Mesendoderm (in vitro differentiated cells): ENCODE measurements at regions not wholly inside any gene's neighbourhood (a gene's known extent, or its start where the extent isn't known, plus 50 kb on each side); places are given as distances from the start of the nearest gene placed in this dataset.

ENCODE experiments used
- DNase-seq: peaks from one replicate; pipeline ENCODE4 v3.0.0; 2013
- H2AK5ac ChIP-seq: 2 replicates; pipeline ENCODE4 v1.6.1; 2013; ENCODE audit warnings: low read length, inconsistent platforms
- H2BK120ac ChIP-seq: 2 replicates; pipeline ENCODE4 v1.6.1; 2013; ENCODE audit warnings: low read depth, mild to moderate bottlenecking, low read length, moderate library complexity, mixed read lengths
- H2BK15ac ChIP-seq: replicated peaks from 2 replicates; pipeline ENCODE4 v1.6.1; 2013; ENCODE audit warnings: low read depth, mild to moderate bottlenecking, moderate library complexity
- H2BK5ac ChIP-seq: 2 replicates; pipeline ENCODE4 v1.6.1; 2013; ENCODE audit warnings: low read length, inconsistent platforms
- H3K18ac ChIP-seq: 2 replicates; pipeline ENCODE4 v1.6.1; 2013; ENCODE audit warnings: mild to moderate bottlenecking, low read length, mixed read lengths
- H3K23ac ChIP-seq: one replicate; pipeline ENCODE4 v1.6.1; 2013; ENCODE audit warnings: low read length
- H3K27ac ChIP-seq: 2 replicates; pipeline ENCODE4 v1.5.1; 2013; ENCODE audit warnings: low read depth, mild to moderate bottlenecking, inconsistent platforms, low read length, moderate library complexity
- H3K27me3 ChIP-seq: 2 replicates; pipeline ENCODE4 v1.6.1; 2013; ENCODE audit warnings: low read length, control low read depth, mild to moderate bottlenecking, inconsistent platforms; ENCODE audit not compliant: insufficient read depth, poor library complexity
- H3K36me3 ChIP-seq: 2 replicates; pipeline ENCODE4 v1.6.1; 2013; ENCODE audit warnings: low read length, inconsistent platforms; ENCODE audit not compliant: control insufficient read depth, insufficient read depth
- H3K4ac ChIP-seq: one replicate; pipeline ENCODE4 v1.6.1; 2013; ENCODE audit warnings: low read depth, mild to moderate bottlenecking, low read length, moderate library complexity
- H3K4me1 ChIP-seq: 2 replicates; pipeline ENCODE4 v1.6.1; 2013; ENCODE audit warnings: low read depth, low read length, inconsistent platforms; ENCODE audit not compliant: control insufficient read depth
- H3K4me2 ChIP-seq: 2 replicates; pipeline ENCODE4 v1.6.1; 2013; ENCODE audit warnings: low read length
- H3K4me3 ChIP-seq: 2 replicates; pipeline ENCODE4 v1.5.1; 2013; ENCODE audit warnings: mild to moderate bottlenecking, low read length
- H3K56ac ChIP-seq: one replicate; pipeline ENCODE4 v1.6.1; 2013; ENCODE audit warnings: low read length
- H3K79me1 ChIP-seq: 2 replicates; pipeline ENCODE4 v1.6.1; 2013; ENCODE audit warnings: low read length, inconsistent platforms
- H3K79me2 ChIP-seq: 2 replicates; pipeline ENCODE4 v1.6.1; 2013; ENCODE audit warnings: mild to moderate bottlenecking, low read length; ENCODE audit not compliant: control insufficient read depth, insufficient read depth
- H3K9ac ChIP-seq: 2 replicates; pipeline ENCODE4 v1.6.1; 2013; ENCODE audit warnings: low read length, inconsistent platforms
- H4K5ac ChIP-seq: one replicate; pipeline ENCODE4 v1.6.1; 2013; ENCODE audit warnings: low read length
- H4K8ac ChIP-seq: one replicate; pipeline ENCODE4 v1.6.1; 2013; ENCODE audit warnings: low read depth, mild to moderate bottlenecking, control low read depth, low read length, moderate library complexity
- WGBS: extraction: QIAGEN DNeasy Blood & Tissue Kit; methylation state at CpG from one replicate; pipeline ENCODE4 v1.1.7; 2013; ENCODE audit warnings: low lambda C conversion rate, missing lambda C conversion rate; ENCODE audit not compliant: insufficient coverage; ENCODE audit errors: extremely low coverage; 5-methylcytosine and 5-hydroxymethylcytosine counted together

DNA sequence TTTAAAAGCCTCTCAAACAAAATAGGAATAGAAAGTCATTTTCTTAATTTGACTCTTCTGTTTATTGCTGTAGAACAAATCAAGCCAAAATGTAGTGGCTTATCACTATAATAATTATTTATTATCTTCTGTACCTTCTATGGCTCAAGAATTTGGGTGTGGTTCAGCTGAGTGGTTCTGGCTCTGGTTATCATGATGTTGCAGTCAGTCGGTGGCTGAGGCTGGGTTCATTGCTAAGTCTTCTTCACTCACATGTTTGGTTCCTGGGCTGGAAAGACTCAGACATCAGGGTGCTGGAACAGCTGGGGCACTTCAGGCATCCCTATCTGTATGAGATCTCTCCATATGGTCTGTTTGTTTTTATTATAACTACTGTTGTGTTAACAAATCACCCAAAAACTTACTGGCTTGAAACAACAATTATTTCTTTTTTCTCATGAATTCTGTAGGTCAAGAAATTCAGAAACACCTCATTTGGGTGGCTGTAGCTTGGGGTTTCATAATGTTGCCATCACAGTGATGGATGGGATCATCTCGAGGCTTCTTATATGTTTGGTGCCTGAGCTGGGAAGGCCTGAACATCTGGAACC lies 165.5 kb upstream of the FOXN2 start:
- H2BK5ac ChIP-seq = no peak overlapping the region
- no peak overlapping the region for H3K56ac ChIP-seq
- no peak overlapping the region for H3K9ac ChIP-seq
- no peak for DNase-seq
- H3K4me2 ChIP-seq = no peak overlapping the region
- H3K79me1 ChIP-seq = no peaks in the 10 kb centered on the region
- no CpG with 5 or more reads among the region's 2 CpGs for WGBS
- H2AK5ac ChIP-seq = no peak overlapping the region
- no peaks in the 10 kb centered on the region for H3K27me3 ChIP-seq
- H3K18ac ChIP-seq = no peak overlapping the region
- no peaks in the 10 kb centered on the region for H3K36me3 ChIP-seq
- H3K27ac ChIP-seq = no peak overlapping the region
- no peaks in the 10 kb centered on the region for H3K79me2 ChIP-seq
- no peak overlapping the region for H2BK15ac ChIP-seq
- no peak overlapping the region for H3K23ac ChIP-seq
- no peak overlapping the region for H3K4ac ChIP-seq
- H4K5ac ChIP-seq = no peak overlapping the region
- H4K8ac ChIP-seq = no peak overlapping the region
- peaks cover 2% of the 10 kb centered on the region for H3K4me1 ChIP-seq
- no peak overlapping the region for H2BK120ac ChIP-seq
- H3K4me3 ChIP-seq = no peak overlapping the region

DNA sequence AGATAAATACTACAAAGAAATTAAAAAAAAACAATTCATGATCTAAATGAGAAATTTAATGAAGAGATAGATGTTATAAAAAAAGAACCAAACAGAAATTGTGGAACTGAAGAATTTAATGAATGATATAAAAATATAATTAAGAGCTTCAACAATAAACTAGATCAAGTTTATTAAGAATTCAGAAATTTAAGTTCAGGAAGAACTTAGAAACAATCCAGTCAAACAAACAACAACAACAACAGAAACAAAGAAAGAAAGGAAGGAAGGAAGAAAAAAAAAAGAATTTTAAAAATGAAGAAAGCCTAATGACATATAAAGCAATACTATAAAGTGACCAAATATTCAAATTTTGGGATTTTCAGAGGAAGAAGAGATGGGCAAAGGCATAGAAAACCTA lies 157.3 kb upstream of the FOXN2 start:
- Histone ChIP-seq H2BK120ac (no peak overlapping the region), H3K4me3 (no peak overlapping the region), H4K8ac (no peak overlapping the region), H4K5ac (no peak overlapping the region), H3K4me2 (no peak overlapping the region), H3K27ac (no peak overlapping the region), H3K56ac (no peak overlapping the region), H3K23ac (no peak overlapping the region), H3K4me1 (no peaks in the 10 kb centered on the region), H3K79me2 (no peaks in the 10 kb centered on the region), H2BK15ac (no peak overlapping the region), H3K27me3 (no peaks in the 10 kb centered on the region), H2BK5ac (no peak overlapping the region), H3K4ac (no peak overlapping the region), H3K18ac (no peak overlapping the region), H3K9ac (no peak overlapping the region), H3K79me1 (no peaks in the 10 kb centered on the region), H2AK5ac (no peak overlapping the region), H3K36me3 (no peaks in the 10 kb centered on the region)
- DNase-seq = no peak

DNA sequence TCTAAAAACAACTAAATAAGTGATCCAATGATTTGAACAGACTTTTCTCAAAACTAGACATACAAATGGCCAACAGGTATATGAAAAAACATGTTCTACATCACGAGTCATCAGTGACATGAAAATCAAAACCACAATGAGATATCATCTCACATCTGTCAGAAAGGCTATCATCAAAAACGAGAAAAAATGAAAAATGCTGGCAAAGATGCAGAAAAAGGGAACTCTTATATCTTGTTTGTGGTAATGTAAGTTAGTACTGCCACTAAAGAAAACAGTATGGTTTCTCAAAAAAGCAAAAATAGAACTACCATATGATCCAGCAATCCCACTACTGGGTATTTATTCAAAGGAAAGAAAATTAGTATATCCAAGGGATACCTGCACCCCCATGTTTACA lies 152.9 kb upstream of the FOXN2 start:
- Histone ChIP-seq H2BK15ac (no peak overlapping the region), H4K8ac (no peak overlapping the region), H2AK5ac (no peak overlapping the region), H2BK5ac (no peak overlapping the region), H3K27me3 (no peaks in the 10 kb centered on the region), H2BK120ac (no peak overlapping the region), H3K4me2 (no peak overlapping the region), H3K9ac (no peak overlapping the region), H3K18ac (no peak overlapping the region), H3K23ac (no peak overlapping the region), H3K79me1 (no peaks in the 10 kb centered on the region), H3K36me3 (no peaks in the 10 kb centered on the region), H3K56ac (no peak overlapping the region), H4K5ac (no peak overlapping the region), H3K79me2 (no peaks in the 10 kb centered on the region), H3K27ac (no peak overlapping the region), H3K4me1 (no peaks in the 10 kb centered on the region), H3K4me3 (no peak overlapping the region), H3K4ac (no peak overlapping the region)
- DNase-seq = no peak
- no CpG with 5 or more reads among the region's 2 CpGs for WGBS

DNA sequence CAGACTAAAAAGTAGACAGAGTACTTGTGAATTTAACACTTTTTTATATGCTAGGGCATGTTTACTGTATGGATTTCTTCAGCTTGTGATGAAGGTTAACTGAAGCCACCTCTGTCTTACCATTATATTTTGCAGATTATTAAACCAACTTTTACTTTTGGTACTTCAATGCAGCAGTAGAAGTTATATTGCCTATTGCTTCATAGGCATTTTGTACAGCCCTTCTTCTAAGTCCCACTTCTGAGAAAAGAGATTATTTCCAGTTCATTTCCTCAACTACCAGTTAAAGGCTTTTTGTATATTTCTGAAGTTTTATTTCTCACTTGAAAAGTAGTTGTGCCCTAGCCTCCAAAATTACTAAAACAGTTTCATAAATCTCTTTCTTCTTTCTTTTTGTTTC lies 151.7 kb upstream of the FOXN2 start:
- Histone ChIP-seq H3K27ac (no peak overlapping the region), H2BK5ac (no peak overlapping the region), H3K23ac (no peak overlapping the region), H2BK120ac (no peak overlapping the region), H3K4me1 (no peaks in the 10 kb centered on the region), H3K27me3 (no peaks in the 10 kb centered on the region), H3K4me2 (no peak overlapping the region), H3K18ac (no peak overlapping the region), H3K4ac (no peak overlapping the region), H3K36me3 (no peaks in the 10 kb centered on the region), H3K4me3 (no peak overlapping the region), H3K79me1 (no peaks in the 10 kb centered on the region), H2AK5ac (no peak overlapping the region), H4K5ac (no peak overlapping the region), H3K56ac (no peak overlapping the region), H4K8ac (no peak overlapping the region), H3K79me2 (no peaks in the 10 kb centered on the region), H2BK15ac (no peak overlapping the region), H3K9ac (no peak overlapping the region)
- no peak for DNase-seq

DNA sequence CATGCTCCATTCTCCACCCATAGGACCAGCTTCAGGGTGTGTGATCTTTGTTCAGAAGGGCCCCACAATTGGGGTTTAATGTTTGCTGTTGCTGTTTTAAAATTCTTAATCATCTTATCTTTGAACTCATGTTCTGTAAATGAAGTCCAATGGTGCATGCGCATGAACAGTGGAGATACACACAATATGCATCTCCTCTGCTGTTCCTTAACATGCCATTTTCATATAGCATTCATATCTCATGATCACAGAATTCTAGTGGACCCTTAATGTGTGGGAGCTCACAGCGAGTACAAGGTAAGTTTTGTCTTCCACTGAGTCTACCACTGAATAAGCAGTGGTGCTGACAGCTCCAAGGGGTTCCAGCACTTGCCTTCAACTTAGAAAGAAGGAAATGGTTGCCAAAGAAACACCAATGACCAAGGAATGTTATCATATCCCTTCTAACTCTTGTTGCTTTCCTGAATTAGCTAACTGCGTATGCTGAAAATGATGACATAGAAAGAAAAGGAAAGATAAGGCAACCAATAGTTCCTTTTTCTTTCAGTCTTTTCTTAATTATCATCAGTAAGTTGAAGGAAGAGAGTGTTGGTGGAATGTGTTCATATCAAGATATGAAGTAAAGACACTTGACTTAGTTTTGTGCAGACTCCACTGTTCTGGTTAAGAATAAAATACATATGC lies 149.3 kb upstream of the FOXN2 start:
- no peaks in the 10 kb centered on the region for H3K4me1 ChIP-seq
- no peak overlapping the region for H3K23ac ChIP-seq
- no peak overlapping the region for H2BK15ac ChIP-seq
- WGBS = no CpG with 5 or more reads among the region's 3 CpGs
- H3K27me3 ChIP-seq = no peaks in the 10 kb centered on the region
- no peaks in the 10 kb centered on the region for H3K36me3 ChIP-seq
- H3K4me2 ChIP-seq = no peak overlapping the region
- no peak overlapping the region for H3K9ac ChIP-seq
- no peaks in the 10 kb centered on the region for H3K79me2 ChIP-seq
- H4K5ac ChIP-seq = no peak overlapping the region
- no peak for DNase-seq
- H2BK5ac ChIP-seq = no peak overlapping the region
- H3K4ac ChIP-seq = no peak overlapping the region
- no peaks in the 10 kb centered on the region for H3K79me1 ChIP-seq
- no peak overlapping the region for H3K27ac ChIP-seq
- no peak overlapping the region for H3K18ac ChIP-seq
- no peak overlapping the region for H4K8ac ChIP-seq
- no peak overlapping the region for H3K56ac ChIP-seq
- no peak overlapping the region for H2AK5ac ChIP-seq
- H3K4me3 ChIP-seq = no peak overlapping the region
- H2BK120ac ChIP-seq = no peak overlapping the region

DNA sequence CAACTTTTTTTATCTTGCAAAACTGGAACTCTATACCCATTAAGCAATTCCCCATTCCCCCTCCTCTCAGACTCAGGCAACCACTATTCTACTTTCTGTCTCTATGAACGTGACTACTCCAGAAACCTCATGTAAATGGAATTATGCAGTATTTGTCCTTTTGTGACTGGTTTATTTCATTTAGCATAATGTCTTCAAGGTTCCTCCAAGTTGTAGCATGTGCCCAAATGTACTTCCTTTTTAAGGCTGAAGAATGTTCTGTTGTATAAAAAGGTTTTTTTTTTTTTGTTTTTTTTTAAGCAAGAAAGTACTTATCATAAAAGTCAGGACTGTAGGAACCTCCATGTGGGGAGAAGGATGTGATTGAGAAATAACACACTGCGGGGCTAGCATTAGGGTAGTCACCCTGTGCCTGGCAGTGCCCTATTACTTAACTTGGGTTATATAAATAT lies 145.3 kb upstream of the FOXN2 start:
- Histone ChIP-seq H3K79me2 (no peaks in the 10 kb centered on the region), H2BK120ac (no peak overlapping the region), H2BK15ac (no peak overlapping the region), H3K18ac (no peak overlapping the region), H4K5ac (no peak overlapping the region), H2BK5ac (no peak overlapping the region), H3K27ac (no peak overlapping the region), H2AK5ac (no peak overlapping the region), H3K23ac (no peak overlapping the region), H4K8ac (no peak overlapping the region), H3K56ac (no peak overlapping the region), H3K4me1 (no peaks in the 10 kb centered on the region), H3K79me1 (no peaks in the 10 kb centered on the region), H3K9ac (no peak overlapping the region), H3K36me3 (no peaks in the 10 kb centered on the region), H3K27me3 (no peaks in the 10 kb centered on the region), H3K4me3 (no peak overlapping the region), H3K4ac (no peak overlapping the region), H3K4me2 (no peak overlapping the region)
- WGBS = no CpG with 5 or more reads among the region's 2 CpGs
- DNase-seq = no peak
